Vagina (tissue), 2 donors: ENCODE measurements at regions not wholly inside any gene's neighbourhood (a gene's known extent, or its start where the extent isn't known, plus 50 kb on each side); places are given as distances from the start of the nearest gene placed in this dataset.
A peak's percentile ranks its signal among the peaks of the same experiment; 100 is the strongest.

ENCODE experiments used
- DNase-seq, 2 donors: peaks; one replicate each; pipeline ENCODE4 v3.0.0-alpha.2; 2017; ENCODE audit errors: extremely low spot score in 2 of 2
- H3K27ac ChIP-seq: fragments of 200-600 bp; sonication (generic); one replicate; pipeline ENCODE4 v1.5.1; 2019
- H3K27me3 ChIP-seq: fragments of 200-600 bp; sonication (generic); one replicate; pipeline ENCODE4 v1.5.1; 2019
- H3K36me3 ChIP-seq, 2 donors: fragments of 200-600 bp; sonication (generic); one replicate each; pipeline ENCODE4 v1.5.1; 2017 to 2019
- H3K4me1 ChIP-seq: fragments of 200-600 bp; sonication (generic); one replicate; pipeline ENCODE4 v1.5.1; 2019
- H3K4me3 ChIP-seq, 2 donors: fragments of 200-600 bp; sonication (generic); 1 replicate in 1 of 2; 2 replicates in 1 of 2; pipeline ENCODE4 v1.5.1; 2016 to 2019
- H3K9me3 ChIP-seq: fragments of 200-600 bp; sonication (generic); one replicate; pipeline ENCODE4 v1.5.1; 2019
- POLR2A ChIP-seq, 2 donors: fragments of 450-650 bp; IDR thresholded peaks; one replicate each; pipeline ENCODE4 v1.6.1; 2017; ENCODE audit warnings: antibody characterized with exemption in 2 of 2, mild to moderate bottlenecking in 2 of 2, moderate library complexity in 2 of 2
- POLR2AphosphoS5 ChIP-seq, 2 donors: sonication (generic); formaldehyde crosslinking; IDR thresholded peaks; one replicate each; pipeline ENCODE4 v1.9.0; 2017; ENCODE audit warnings: antibody characterized with exemption in 2 of 2, mild to moderate bottlenecking in 2 of 2, low read depth in 1 of 2; ENCODE audit not compliant: insufficient read depth in 1 of 2
- intact Hi-C: fragments of 100-400 bp; cut with DNase I; formaldehyde crosslinking; loops from one replicate; pipeline ENCODE4 v1.15.1; 2023
- TF ChIP-seq, protein P1 (sequence below), 3 experiments: fragments of 450-650 bp in 2 of 3; fragments of 200-600 bp in 1 of 3; sonication (generic) in 1 of 3; IDR thresholded peaks; one replicate each; pipeline ENCODE4 v1.5.1; 2017 to 2019; ENCODE audit warnings: antibody characterized with exemption in 3 of 3, mild to moderate bottlenecking in 2 of 3, moderate library complexity in 2 of 3

DNA sequence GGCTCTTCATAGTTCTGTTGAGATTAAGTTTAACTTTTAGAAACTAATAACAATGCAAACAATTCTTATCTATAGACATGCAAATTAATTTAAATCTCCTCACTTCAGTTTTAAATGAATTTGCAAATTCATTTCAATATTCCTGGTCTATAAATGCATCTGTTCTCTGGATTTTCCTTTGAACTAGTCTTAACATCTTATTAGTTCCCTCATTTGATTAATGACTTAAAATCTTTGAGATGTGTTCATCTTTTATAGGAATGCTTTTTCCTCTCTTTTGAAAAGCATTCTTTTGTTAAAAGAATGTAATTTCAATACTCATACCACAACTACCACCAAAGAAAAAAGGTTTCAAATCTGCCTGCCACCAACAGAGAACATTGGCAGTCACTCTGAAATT is 169.4 kb downstream of the RASEF start:
- H3K4me3 ChIP-seq = no peak overlapping the region
- no peak overlapping the region for H3K27ac ChIP-seq
- no peaks in the 10 kb centered on the region for H3K9me3 ChIP-seq
- intact Hi-C loops = no loop called here
- no peaks in the 10 kb centered on the region for H3K27me3 ChIP-seq
- DNase-seq = no peak
- no peak for TF ChIP-seq POLR2A (IDR thresholded peaks at IDR 0.05)
- TF ChIP-seq POLR2AphosphoS5 (IDR thresholded peaks at IDR 0.05; ENCODE audit: insufficient read depth in 1 of 2, low read depth in 1 of 2) = no peak
- TF ChIP-seq, protein P1, sequence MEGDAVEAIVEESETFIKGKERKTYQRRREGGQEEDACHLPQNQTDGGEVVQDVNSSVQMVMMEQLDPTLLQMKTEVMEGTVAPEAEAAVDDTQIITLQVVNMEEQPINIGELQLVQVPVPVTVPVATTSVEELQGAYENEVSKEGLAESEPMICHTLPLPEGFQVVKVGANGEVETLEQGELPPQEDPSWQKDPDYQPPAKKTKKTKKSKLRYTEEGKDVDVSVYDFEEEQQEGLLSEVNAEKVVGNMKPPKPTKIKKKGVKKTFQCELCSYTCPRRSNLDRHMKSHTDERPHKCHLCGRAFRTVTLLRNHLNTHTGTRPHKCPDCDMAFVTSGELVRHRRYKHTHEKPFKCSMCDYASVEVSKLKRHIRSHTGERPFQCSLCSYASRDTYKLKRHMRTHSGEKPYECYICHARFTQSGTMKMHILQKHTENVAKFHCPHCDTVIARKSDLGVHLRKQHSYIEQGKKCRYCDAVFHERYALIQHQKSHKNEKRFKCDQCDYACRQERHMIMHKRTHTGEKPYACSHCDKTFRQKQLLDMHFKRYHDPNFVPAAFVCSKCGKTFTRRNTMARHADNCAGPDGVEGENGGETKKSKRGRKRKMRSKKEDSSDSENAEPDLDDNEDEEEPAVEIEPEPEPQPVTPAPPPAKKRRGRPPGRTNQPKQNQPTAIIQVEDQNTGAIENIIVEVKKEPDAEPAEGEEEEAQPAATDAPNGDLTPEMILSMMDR (IDR thresholded peaks at IDR 0.05) = no peak
- no peaks in the 10 kb centered on the region for H3K36me3 ChIP-seq
- no peaks in the 10 kb centered on the region for H3K4me1 ChIP-seq

DNA sequence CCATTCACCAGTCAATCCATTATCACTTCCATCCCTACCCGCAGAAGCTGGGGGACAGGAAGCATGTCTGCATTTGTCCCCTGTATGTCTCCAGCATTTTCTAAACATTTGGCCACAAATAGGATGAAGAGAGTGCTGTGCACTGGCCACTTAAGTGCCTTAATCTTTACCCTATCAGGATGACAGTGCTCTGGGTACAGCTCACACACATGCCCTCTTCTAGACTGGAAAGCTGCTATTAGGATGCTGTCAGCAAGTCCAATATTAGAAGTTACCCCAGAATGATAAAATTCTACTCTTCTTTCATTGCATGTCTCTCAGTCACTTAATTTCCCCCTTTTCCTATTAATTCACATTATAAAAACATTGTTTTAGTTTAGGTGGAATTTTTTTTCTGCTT is 168.4 kb downstream of the RASEF start:
- Histone ChIP-seq H3K4me3 (no peak overlapping the region), H3K9me3 (no peaks in the 10 kb centered on the region), H3K27me3 (no peaks in the 10 kb centered on the region), H3K36me3 (no peaks in the 10 kb centered on the region), H3K27ac (no peak overlapping the region), H3K4me1 (no peaks in the 10 kb centered on the region)
- intact Hi-C loops = no loop called here
- DNase-seq = no peak
- no peak for TF ChIP-seq POLR2AphosphoS5 (IDR thresholded peaks at IDR 0.05; ENCODE audit: insufficient read depth in 1 of 2, low read depth in 1 of 2)
- TF ChIP-seq, protein P1 (IDR thresholded peaks at IDR 0.05) = no peak
- TF ChIP-seq POLR2A (IDR thresholded peaks at IDR 0.05) = no peak

DNA sequence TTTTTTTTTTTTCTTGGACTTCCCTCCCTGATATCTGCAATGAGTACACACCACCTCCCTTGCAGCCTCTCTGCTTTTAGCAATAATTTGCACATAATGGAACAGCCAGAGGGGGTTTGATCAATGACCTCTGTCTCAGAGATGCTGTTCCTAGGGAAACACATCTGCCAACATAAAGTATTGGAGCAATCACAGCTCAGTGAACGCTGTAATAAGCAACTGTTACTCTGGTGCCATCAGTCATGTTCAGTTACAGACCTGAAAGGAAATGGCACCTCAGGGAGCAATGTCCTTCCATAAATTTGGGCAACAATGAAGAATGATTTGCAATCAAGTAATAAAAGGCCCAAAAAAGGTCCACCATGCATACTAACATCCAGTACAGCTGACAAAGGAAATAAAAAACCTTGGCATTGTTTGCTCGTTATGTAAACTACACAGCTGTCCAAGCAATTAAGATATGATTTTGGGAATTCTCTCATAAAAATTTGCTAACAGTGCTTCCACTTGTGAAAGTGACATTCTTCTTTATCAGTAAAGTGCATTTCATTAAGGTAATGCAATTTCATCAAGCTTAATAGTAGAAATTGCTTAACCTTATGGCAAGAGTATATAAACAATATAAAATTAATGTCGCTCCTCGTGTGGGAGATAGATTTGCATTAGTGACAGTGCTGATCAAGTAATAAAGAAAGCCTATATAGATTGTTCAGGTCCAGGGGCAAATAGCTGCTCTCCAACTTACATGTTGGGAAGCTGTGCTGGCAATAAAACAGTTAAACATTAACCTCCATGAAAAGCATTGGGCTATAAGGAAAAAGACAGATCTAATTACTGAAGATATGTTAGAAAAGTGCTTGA is 167.8 kb downstream of the RASEF start:
- H3K27ac ChIP-seq = no peak overlapping the region
- H3K27me3 ChIP-seq = no peaks in the 10 kb centered on the region
- intact Hi-C loops = no loop called here
- no peak for DNase-seq
- H3K4me1 ChIP-seq = no peaks in the 10 kb centered on the region
- TF ChIP-seq, protein P1 (IDR thresholded peaks at IDR 0.05) = peak in 1 of 3 experiments; percentile 7
- no peak for TF ChIP-seq POLR2AphosphoS5 (IDR thresholded peaks at IDR 0.05; ENCODE audit: insufficient read depth in 1 of 2, low read depth in 1 of 2)
- H3K36me3 ChIP-seq = no peaks in the 10 kb centered on the region
- no peaks in the 10 kb centered on the region for H3K9me3 ChIP-seq
- H3K4me3 ChIP-seq = no peak overlapping the region

DNA sequence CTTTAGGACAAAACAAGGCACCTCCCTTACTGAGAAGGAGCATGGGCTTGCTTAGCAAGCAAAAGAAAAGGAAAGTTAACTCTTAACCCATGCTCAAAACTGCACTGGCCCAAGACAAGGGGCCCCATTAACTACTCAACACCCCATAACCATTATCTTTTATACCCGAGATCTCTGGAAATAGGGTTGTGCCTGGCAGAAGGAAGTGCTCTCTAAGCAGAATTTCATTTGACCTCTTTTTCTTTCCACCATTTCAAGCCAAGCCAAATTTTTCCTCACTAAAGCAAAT is 167.2 kb downstream of the RASEF start:
- Histone ChIP-seq H3K9me3 (no peaks in the 10 kb centered on the region), H3K4me1 (no peaks in the 10 kb centered on the region), H3K27ac (no peak overlapping the region), H3K4me3 (no peak overlapping the region), H3K27me3 (no peaks in the 10 kb centered on the region), H3K36me3 (no peaks in the 10 kb centered on the region)
- TF ChIP-seq, protein P1 (IDR thresholded peaks at IDR 0.05) = no peak
- no peak for TF ChIP-seq POLR2AphosphoS5 (IDR thresholded peaks at IDR 0.05; ENCODE audit: insufficient read depth in 1 of 2, low read depth in 1 of 2)
- no peak for TF ChIP-seq POLR2A (IDR thresholded peaks at IDR 0.05)
- no peak for DNase-seq
- intact Hi-C loops = no loop called here

DNA sequence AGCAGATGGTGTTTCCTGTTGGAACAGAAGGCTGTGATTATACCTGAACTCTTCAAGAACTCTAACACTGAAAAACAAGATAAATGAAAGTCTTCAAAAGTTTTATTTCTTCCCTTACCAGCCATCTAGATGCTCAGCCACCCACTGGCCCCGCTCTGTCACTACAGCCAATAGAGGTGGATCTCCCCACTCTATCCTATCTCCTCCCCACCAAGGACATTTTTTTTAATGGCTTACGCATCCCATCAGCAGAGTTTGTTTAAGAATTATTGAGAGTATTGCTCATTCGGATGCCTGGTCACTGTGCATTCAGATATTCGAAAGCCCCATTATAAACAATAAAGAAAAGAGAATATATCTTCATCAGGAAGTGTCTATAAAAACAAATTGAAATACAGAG is 159.4 kb downstream of the RASEF start:
- Histone ChIP-seq H3K4me1 (no peaks in the 10 kb centered on the region), H3K27me3 (no peaks in the 10 kb centered on the region), H3K36me3 (no peaks in the 10 kb centered on the region), H3K4me3 (no peak overlapping the region), H3K9me3 (no peaks in the 10 kb centered on the region), H3K27ac (no peak overlapping the region)
- intact Hi-C loops = no loop called here
- DNase-seq = no peak
- TF ChIP-seq POLR2A (IDR thresholded peaks at IDR 0.05) = no peak
- TF ChIP-seq, protein P1 (IDR thresholded peaks at IDR 0.05) = no peak
- no peak for TF ChIP-seq POLR2AphosphoS5 (IDR thresholded peaks at IDR 0.05; ENCODE audit: insufficient read depth in 1 of 2, low read depth in 1 of 2)
